ENCODE measurements at regions not wholly inside any gene's neighbourhood (a gene's known extent, or its start where the extent isn't known, plus 50 kb on each side); places are given as distances from the start of the nearest gene placed in this dataset.
A peak's percentile ranks its signal among the peaks of the same experiment; 100 is the strongest.

- no peaks in the 10 kb centered on the region for H3F3A ChIP-seq (ENCODE audit: insufficient read depth)
- H3K9ac ChIP-seq (ENCODE audit: low read length): no peak overlapping the region
- no peaks in the 10 kb centered on the region for H3K79me2 ChIP-seq (ENCODE audit: insufficient read depth, low read length)
- no peak overlapping the region for H3K4me3 ChIP-seq (ENCODE audit: insufficient read depth, low read length, poor library complexity, severe bottlenecking)
- H3K4me2 ChIP-seq (ENCODE audit: low read depth, low read length, poor library complexity, severe bottlenecking): no peak overlapping the region
- H3K27me3 ChIP-seq (ENCODE audit: low read length): no peaks in the 10 kb centered on the region
- H4K20me1 ChIP-seq (ENCODE audit: low read depth, low read length): no peaks in the 10 kb centered on the region
- TF ChIP-seq EZH2phosphoT487 (conservative IDR thresholded peaks at IDR 0.05; ENCODE audit: low read length) (no peak), CTCF (IDR thresholded peaks at IDR 0.05; ENCODE audit: insufficient read depth, low read length, poor library complexity, severe bottlenecking) (no peak)
- H3K36me3 ChIP-seq (ENCODE audit: low read length): no peaks in the 10 kb centered on the region
- no peak overlapping the region for H2AFZ ChIP-seq (ENCODE audit: low read depth, low read length, severe bottlenecking)
- no peaks in the 10 kb centered on the region for H3K9me2 ChIP-seq (replicated peaks; ENCODE audit: insufficient read depth, low read length)
- H3K27ac ChIP-seq (ENCODE audit: low read depth, low read length): no peak overlapping the region
- H3K9me3 ChIP-seq (ENCODE audit: insufficient read depth, low read length): no peaks in the 10 kb centered on the region
Measured at GRCh38 chr10:25818751-25819150, 115.3 kb upstream of the MYO3A start.

- H2AFZ ChIP-seq (ENCODE audit: low read depth, low read length, severe bottlenecking): no peak overlapping the region
- H3K4me3 ChIP-seq (ENCODE audit: insufficient read depth, low read length, poor library complexity, severe bottlenecking): no peak overlapping the region
- no peaks in the 10 kb centered on the region for H4K20me1 ChIP-seq (ENCODE audit: low read depth, low read length)
- no peaks in the 10 kb centered on the region for H3K9me2 ChIP-seq (replicated peaks; ENCODE audit: insufficient read depth, low read length)
- no peaks in the 10 kb centered on the region for H3K27me3 ChIP-seq (ENCODE audit: low read length)
- H3K9me3 ChIP-seq (ENCODE audit: insufficient read depth, low read length): no peaks in the 10 kb centered on the region
- H3K9ac ChIP-seq (ENCODE audit: low read length): no peak overlapping the region
- H3K79me2 ChIP-seq (ENCODE audit: insufficient read depth, low read length): no peaks in the 10 kb centered on the region
- H3K27ac ChIP-seq (ENCODE audit: low read depth, low read length): no peak overlapping the region
- no peaks in the 10 kb centered on the region for H3K36me3 ChIP-seq (ENCODE audit: low read length)
- H3F3A ChIP-seq (ENCODE audit: insufficient read depth): no peaks in the 10 kb centered on the region
- H3K4me2 ChIP-seq (ENCODE audit: low read depth, low read length, poor library complexity, severe bottlenecking): peak overlapping the region; percentile 24
- TF ChIP-seq CTCF (IDR thresholded peaks at IDR 0.05; ENCODE audit: insufficient read depth, low read length, poor library complexity, severe bottlenecking): no peak
- no peak for TF ChIP-seq EZH2phosphoT487 (conservative IDR thresholded peaks at IDR 0.05; ENCODE audit: low read length)
Measured at GRCh38 chr10:25820472-25820871, 113.6 kb upstream of the MYO3A start.

GRCh38 chr10:25820874-25821273, 113.2 kb upstream of the MYO3A start:
- H4K20me1 ChIP-seq (ENCODE audit: low read depth, low read length): no peaks in the 10 kb centered on the region
- no peaks in the 10 kb centered on the region for H3K36me3 ChIP-seq (ENCODE audit: low read length)
- H2AFZ ChIP-seq (ENCODE audit: low read depth, low read length, severe bottlenecking): no peak overlapping the region
- no peak for TF ChIP-seq CTCF (IDR thresholded peaks at IDR 0.05; ENCODE audit: insufficient read depth, low read length, poor library complexity, severe bottlenecking)
- no peak for TF ChIP-seq EZH2phosphoT487 (conservative IDR thresholded peaks at IDR 0.05; ENCODE audit: low read length)
- no peaks in the 10 kb centered on the region for H3K9me2 ChIP-seq (replicated peaks; ENCODE audit: insufficient read depth, low read length)
- peak overlapping the region; percentile 23 for H3K4me3 ChIP-seq (ENCODE audit: insufficient read depth, low read length, poor library complexity, severe bottlenecking)
- H3K9me3 ChIP-seq (ENCODE audit: insufficient read depth, low read length): no peaks in the 10 kb centered on the region
- H3F3A ChIP-seq (ENCODE audit: insufficient read depth): no peaks in the 10 kb centered on the region
- no peak overlapping the region for H3K9ac ChIP-seq (ENCODE audit: low read length)
- H3K27ac ChIP-seq (ENCODE audit: low read depth, low read length): no peak overlapping the region
- no peaks in the 10 kb centered on the region for H3K27me3 ChIP-seq (ENCODE audit: low read length)
- peak overlapping the region; percentile 24 for H3K4me2 ChIP-seq (ENCODE audit: low read depth, low read length, poor library complexity, severe bottlenecking)
- no peaks in the 10 kb centered on the region for H3K79me2 ChIP-seq (ENCODE audit: insufficient read depth, low read length)

All from SU-DHL-6 (cell line).